ENCODE measurements at regions not wholly inside any gene's neighbourhood (a gene's known extent, or its start where the extent isn't known, plus 50 kb on each side); places are given as distances from the start of the nearest gene placed in this dataset.

DNA sequence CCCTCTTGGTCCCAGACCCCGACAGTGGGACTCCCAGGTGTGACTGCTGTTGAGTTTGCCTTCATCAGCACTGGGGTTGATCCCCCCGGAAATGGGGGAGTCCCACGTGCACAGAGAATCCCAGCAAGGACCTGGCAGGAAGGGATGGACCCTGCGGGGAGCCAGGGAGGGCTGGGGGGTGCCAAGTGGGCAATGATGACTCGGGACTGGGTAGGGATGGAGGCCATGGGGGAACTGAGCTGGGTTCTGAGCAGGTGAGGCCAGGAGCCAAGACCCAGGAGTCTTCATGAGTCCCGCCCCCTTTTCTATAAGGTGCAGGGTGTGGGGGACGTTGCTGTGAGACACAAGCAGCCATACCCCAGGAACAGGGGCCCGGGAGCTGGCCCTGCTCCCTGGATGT lies 103.8 kb downstream of the CRYAA start:
- no peak for TF ChIP-seq CTCF (IDR thresholded peaks at IDR 0.05; ENCODE audit: insufficient read depth, low read depth, low read length, missing control alignments)

GRCh38 chr21:43271452-43272020 lies 102.7 kb downstream of the CRYAA start:
- no peak for TF ChIP-seq CTCF (IDR thresholded peaks at IDR 0.05; ENCODE audit: insufficient read depth, low read depth, low read length, missing control alignments)
- no peak for DNase-seq (ENCODE audit: low read depth)
- H3K4me3 ChIP-seq (ENCODE audit: low read depth, low read length) = no peak overlapping the region

More for the DNA sequence above, 103.8 kb downstream of the CRYAA start:
- no peak overlapping the region for H3K4me3 ChIP-seq (ENCODE audit: low read depth, low read length)
- no peak for DNase-seq (ENCODE audit: low read depth)

DNA sequence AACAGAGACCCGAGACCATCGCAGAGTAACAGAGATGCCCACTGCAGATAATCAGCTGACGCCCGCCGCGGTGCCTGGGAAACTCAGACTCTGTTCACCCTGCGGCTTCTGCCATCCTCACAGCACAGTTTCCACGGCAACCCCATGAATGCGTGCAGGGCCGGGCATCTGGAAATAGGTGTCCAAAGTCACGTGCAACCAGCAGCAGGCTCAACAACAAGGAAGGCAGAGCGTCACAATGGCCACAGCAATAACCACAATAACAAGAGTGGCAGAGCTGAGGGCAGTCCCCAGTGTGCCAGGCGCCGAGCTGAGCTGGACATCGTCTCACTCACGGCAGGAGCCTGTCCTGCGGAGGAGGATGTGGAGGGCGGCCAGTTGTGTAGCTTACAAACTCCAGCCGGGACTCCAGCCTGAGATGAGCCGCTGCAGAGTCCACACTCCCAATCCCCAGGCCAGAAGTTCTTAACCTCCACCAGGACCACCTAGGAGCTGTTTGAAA lies 102.0 kb downstream of the CRYAA start:
- no peak overlapping the region for H3K4me3 ChIP-seq (ENCODE audit: low read depth, low read length)
- no peak for DNase-seq (ENCODE audit: low read depth)
- TF ChIP-seq CTCF (IDR thresholded peaks at IDR 0.05; ENCODE audit: insufficient read depth, low read depth, low read length, missing control alignments) = no peak

DNA sequence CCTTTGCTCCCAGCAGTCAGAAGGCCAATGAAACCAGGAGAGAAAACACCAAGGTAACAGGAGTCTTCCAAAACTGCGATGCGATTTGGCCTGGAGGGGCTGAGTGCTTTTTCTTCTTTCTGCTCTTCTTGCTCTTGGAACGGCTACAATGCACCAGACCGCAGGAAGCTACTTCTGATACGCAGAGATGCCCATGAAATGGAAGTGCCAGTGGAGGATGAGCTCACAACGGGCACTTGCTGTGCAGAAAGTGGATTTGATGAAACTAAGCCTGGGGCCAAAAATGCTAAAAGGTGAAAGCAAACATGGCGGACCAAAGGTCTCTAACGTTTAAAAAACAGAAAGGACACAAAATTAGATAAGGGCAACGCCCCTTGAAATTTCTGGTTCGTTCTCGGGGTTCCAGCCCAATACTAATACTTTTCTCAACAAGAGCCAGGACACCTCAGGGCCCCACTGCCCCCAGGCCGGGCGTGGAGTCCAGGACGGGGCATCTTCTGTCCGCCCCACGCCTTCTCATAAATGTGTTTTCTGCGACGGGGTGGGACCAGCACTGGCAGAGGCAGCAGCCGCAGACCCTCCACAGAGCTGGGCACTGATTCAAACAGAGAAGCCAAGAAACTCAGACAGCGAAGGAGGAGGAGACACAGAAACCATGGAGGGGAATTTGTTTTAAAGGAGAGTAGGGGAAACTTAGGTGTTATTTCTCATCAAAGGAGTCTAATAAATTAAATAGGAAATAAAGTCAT lies 101.3 kb downstream of the CRYAA start:
- TF ChIP-seq CTCF (IDR thresholded peaks at IDR 0.05; ENCODE audit: insufficient read depth, low read depth, low read length, missing control alignments) = no peak
- no peak overlapping the region for H3K4me3 ChIP-seq (ENCODE audit: low read depth, low read length)
- DNase-seq (ENCODE audit: low read depth) = no peak

GRCh38 chr21:43269440-43269839 lies 100.6 kb downstream of the CRYAA start:
- peak; percentile 55 for TF ChIP-seq CTCF (IDR thresholded peaks at IDR 0.05; ENCODE audit: insufficient read depth, low read depth, low read length, missing control alignments)
- H3K4me3 ChIP-seq (ENCODE audit: low read depth, low read length) = no peak overlapping the region
- peak; percentile 52 for DNase-seq (ENCODE audit: low read depth)

- H3K4me3 ChIP-seq (ENCODE audit: low read depth, low read length) = no peak overlapping the region
- no peak for TF ChIP-seq CTCF (IDR thresholded peaks at IDR 0.05; ENCODE audit: insufficient read depth, low read depth, low read length, missing control alignments)
- no peak for DNase-seq (ENCODE audit: low read depth)
Measured at GRCh38 chr21:43268804-43269186, 100.0 kb downstream of the CRYAA start.
